OCI-LY1 (cell line): ENCODE measurements at regions not wholly inside any gene's neighbourhood (a gene's known extent, or its start where the extent isn't known, plus 50 kb on each side); places are given as distances from the start of the nearest gene placed in this dataset.

Source experiments
- CTCF ChIP-seq: fragments of 200-600 bp; sonication (generic), shearing (Covaris generic); IDR thresholded peaks from 2 replicates; pipeline ENCODE4 v1.5.1; 2017; ENCODE audit warnings: mild to moderate bottlenecking, antibody characterized with exemption, low read length, moderate library complexity, mixed read lengths
- EZH2 ChIP-seq: fragments of 200-600 bp; sonication (generic), shearing (Covaris generic); IDR thresholded peaks from 2 replicates; pipeline ENCODE4 v1.8.0; 2017; ENCODE audit warnings: borderline replicate concordance, mixed run types, mild to moderate bottlenecking, antibody characterized with exemption, low read length, moderate library complexity, mixed read lengths

DNA sequence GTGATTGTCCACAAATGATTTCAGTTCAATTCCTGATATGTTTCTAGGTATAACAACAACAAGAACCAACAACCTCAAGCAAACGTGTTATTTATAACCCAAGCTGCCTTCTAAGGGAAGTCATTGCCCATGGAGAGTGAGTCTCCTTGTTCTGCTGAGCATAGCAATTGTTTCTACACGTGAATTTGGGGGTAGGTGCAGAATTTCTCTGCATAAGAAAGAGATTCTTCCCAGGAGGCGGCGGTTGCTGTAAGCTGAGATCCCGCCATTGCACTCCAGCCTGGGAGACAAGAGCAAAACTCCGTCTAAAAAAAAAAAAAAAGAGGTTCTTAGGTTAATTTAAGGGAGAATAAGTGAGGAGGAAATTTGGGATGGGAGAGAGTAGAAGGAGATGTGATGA, 226.5 kb upstream of the PELI2 start:
- no peak for TF ChIP-seq CTCF
- no peak for TF ChIP-seq EZH2
